Keratinocyte (primary cell): ENCODE measurements at regions not wholly inside any gene's neighbourhood (a gene's known extent, or its start where the extent isn't known, plus 50 kb on each side); places are given as distances from the start of the nearest gene placed in this dataset.

Experiments
- DNase-seq: peaks from one replicate; pipeline ENCODE4 v3.0.0-alpha.2; 2011; ENCODE audit warnings: low read depth, missing footprints, low spot score
- FAIRE-seq: peaks from 2 replicates; lab custom pipeline; 2011; peaks lifted over from hg19 to GRCh38; lab: Jason Lieb, UNC
- H2AFZ ChIP-seq: 2 replicates; pipeline ENCODE4 v1.6.0; 2012; ENCODE audit warnings: low read length, control low read depth, inconsistent platforms; ENCODE audit not compliant: control insufficient read depth
- H3K27ac ChIP-seq: 2 replicates; pipeline ENCODE4 v1.5.1; 2011; ENCODE audit warnings: low read length; ENCODE audit not compliant: control insufficient read depth, insufficient read depth
- H3K27me3 ChIP-seq: 3 replicates; pipeline ENCODE4 v1.6.0; 2011; ENCODE audit warnings: low read length; ENCODE audit not compliant: control insufficient read depth, insufficient read depth; ENCODE audit errors: extremely low read depth
- H3K36me3 ChIP-seq, 2 experiments: 2 replicates in 1 of 2; 3 replicates in 1 of 2; pipeline ENCODE4 v1.5.1; 2011; ENCODE audit warnings: low read length in 2 of 2, mild to moderate bottlenecking in 1 of 2; ENCODE audit not compliant: control insufficient read depth in 2 of 2, insufficient read depth in 2 of 2; ENCODE audit errors: extremely low read depth in 1 of 2
- H3K4me1 ChIP-seq: 3 replicates; pipeline ENCODE4 v1.5.1; 2011; ENCODE audit warnings: low read length; ENCODE audit not compliant: control insufficient read depth, insufficient read depth; ENCODE audit errors: extremely low read depth
- H3K4me2 ChIP-seq: 3 replicates; pipeline ENCODE4 v1.6.0; 2011; ENCODE audit warnings: low read depth, low read length; ENCODE audit not compliant: control insufficient read depth, insufficient read depth; ENCODE audit errors: extremely low read depth
- H3K4me3 ChIP-seq, 3 experiments: fragments of 200-600 bp in 1 of 3; sonication (generic) in 1 of 3; 2 replicates in 2 of 3; 3 replicates in 1 of 3; pipeline ENCODE4 v1.5.1; 2011 to 2016; ENCODE audit warnings: low read length in 3 of 3, mild to moderate bottlenecking in 3 of 3, control low read depth in 2 of 3, inconsistent platforms in 1 of 3, low read depth in 1 of 3, mixed read lengths in 1 of 3, mixed run types in 1 of 3, moderate library complexity in 1 of 3; ENCODE audit not compliant: control insufficient read depth in 2 of 3, insufficient read depth in 2 of 3; ENCODE audit errors: extremely low read depth in 1 of 3
- H3K79me2 ChIP-seq: 2 replicates; pipeline ENCODE4 v1.6.0; 2012; ENCODE audit warnings: low read length; ENCODE audit not compliant: control insufficient read depth, insufficient read depth
- H3K9ac ChIP-seq: 3 replicates; pipeline ENCODE4 v1.6.0; 2011; ENCODE audit warnings: low read length; ENCODE audit not compliant: control insufficient read depth, insufficient read depth; ENCODE audit errors: extremely low read depth
- H3K9me1 ChIP-seq: 3 replicates; pipeline ENCODE4 v1.6.0; 2011; ENCODE audit warnings: low read length; ENCODE audit not compliant: control insufficient read depth, insufficient read depth; ENCODE audit errors: extremely low read depth
- H3K9me3 ChIP-seq: 2 replicates; pipeline ENCODE4 v1.5.1; 2012; ENCODE audit warnings: low read depth, low read length; ENCODE audit not compliant: control insufficient read depth
- H4K20me1 ChIP-seq: 3 replicates; pipeline ENCODE4 v1.6.0; 2011; ENCODE audit warnings: low read length; ENCODE audit not compliant: control insufficient read depth, insufficient read depth; ENCODE audit errors: extremely low read depth
- EZH2 ChIP-seq: IDR thresholded peaks from one replicate; pipeline ENCODE4 v1.6.1; 2012; ENCODE audit warnings: inconsistent platforms, mild to moderate bottlenecking, low read length, moderate library complexity
- dilution Hi-C: fragments of 300-500 bp; cut with MboI; formaldehyde crosslinking; loops from one replicate; pipeline ENCODE4 v1.7.0; 2020; ENCODE audit warnings: low sequenced_read_pairs; ENCODE audit not compliant: extremely low pct_ligation_motif_present
- TF ChIP-seq, protein P1 (sequence below), 3 experiments: IDR thresholded peaks in 1 of 3; conservative IDR thresholded peaks in 1 of 3; optimal IDR thresholded peaks in 1 of 3; 2 replicates in 2 of 3; 3 replicates in 1 of 3; pipeline versions ENCODE3 to v1.5.1; 2011; ENCODE audit warnings: low read length in 3 of 3, mild to moderate bottlenecking in 3 of 3, moderate library complexity in 2 of 3, control low read depth in 1 of 3, inconsistent platforms in 1 of 3; ENCODE audit not compliant: insufficient read depth in 2 of 3; ENCODE audit errors: extremely low read depth in 1 of 3

GRCh38 chr2:2505604-2506003 is 174.5 kb upstream of the MYT1L start:
- H2AFZ ChIP-seq = no peak overlapping the region

GRCh38 chr2:2503864-2504418 is 172.9 kb upstream of the MYT1L start:
- Histone ChIP-seq H3K4me2 (no peak overlapping the region), H3K4me3 (no peak overlapping the region), H3K27me3 (no peaks in the 10 kb centered on the region), H3K9ac (no peak overlapping the region), H4K20me1 (no peaks in the 10 kb centered on the region), H3K4me1 (no peaks in the 10 kb centered on the region), H2AFZ (no peak overlapping the region), H3K79me2 (no peaks in the 10 kb centered on the region), H3K9me1 (no peaks in the 10 kb centered on the region), H3K9me3 (peaks cover 4% of the 10 kb centered on the region), H3K36me3 (no peaks in the 10 kb centered on the region), H3K27ac (no peak overlapping the region)
- TF ChIP-seq, protein P1, sequence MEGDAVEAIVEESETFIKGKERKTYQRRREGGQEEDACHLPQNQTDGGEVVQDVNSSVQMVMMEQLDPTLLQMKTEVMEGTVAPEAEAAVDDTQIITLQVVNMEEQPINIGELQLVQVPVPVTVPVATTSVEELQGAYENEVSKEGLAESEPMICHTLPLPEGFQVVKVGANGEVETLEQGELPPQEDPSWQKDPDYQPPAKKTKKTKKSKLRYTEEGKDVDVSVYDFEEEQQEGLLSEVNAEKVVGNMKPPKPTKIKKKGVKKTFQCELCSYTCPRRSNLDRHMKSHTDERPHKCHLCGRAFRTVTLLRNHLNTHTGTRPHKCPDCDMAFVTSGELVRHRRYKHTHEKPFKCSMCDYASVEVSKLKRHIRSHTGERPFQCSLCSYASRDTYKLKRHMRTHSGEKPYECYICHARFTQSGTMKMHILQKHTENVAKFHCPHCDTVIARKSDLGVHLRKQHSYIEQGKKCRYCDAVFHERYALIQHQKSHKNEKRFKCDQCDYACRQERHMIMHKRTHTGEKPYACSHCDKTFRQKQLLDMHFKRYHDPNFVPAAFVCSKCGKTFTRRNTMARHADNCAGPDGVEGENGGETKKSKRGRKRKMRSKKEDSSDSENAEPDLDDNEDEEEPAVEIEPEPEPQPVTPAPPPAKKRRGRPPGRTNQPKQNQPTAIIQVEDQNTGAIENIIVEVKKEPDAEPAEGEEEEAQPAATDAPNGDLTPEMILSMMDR (optimal IDR thresholded peaks at IDR 0.05 in 1 of 3, IDR thresholded peaks at IDR 0.05 in 1 of 3, conservative IDR thresholded peaks at IDR 0.05 in 1 of 3; ENCODE audit: extremely low read depth in 1 of 3, insufficient read depth in 2 of 3, low read length in 3 of 3) = no peak
- no peak for TF ChIP-seq EZH2
- no peak for FAIRE-seq
- dilution Hi-C loops = no loop called here
- no peak for DNase-seq

More at GRCh38 chr2:2505604-2506003, 174.5 kb upstream of the MYT1L start:
- no peak overlapping the region for H3K4me3 ChIP-seq
- no peaks in the 10 kb centered on the region for H3K4me1 ChIP-seq
- dilution Hi-C loops = no loop called here
- no peaks in the 10 kb centered on the region for H3K9me1 ChIP-seq
- no peaks in the 10 kb centered on the region for H4K20me1 ChIP-seq
- H3K9ac ChIP-seq = no peak overlapping the region
- H3K9me3 ChIP-seq = peaks cover 4% of the 10 kb centered on the region
- TF ChIP-seq EZH2 = no peak
- TF ChIP-seq, protein P1 (optimal IDR thresholded peaks at IDR 0.05 in 1 of 3, IDR thresholded peaks at IDR 0.05 in 1 of 3, conservative IDR thresholded peaks at IDR 0.05 in 1 of 3; ENCODE audit: extremely low read depth in 1 of 3, insufficient read depth in 2 of 3, low read length in 3 of 3) = no peak
- no peak for FAIRE-seq
- no peaks in the 10 kb centered on the region for H3K36me3 ChIP-seq
- no peak overlapping the region for H3K4me2 ChIP-seq
- no peak for DNase-seq
- no peaks in the 10 kb centered on the region for H3K79me2 ChIP-seq
- no peaks in the 10 kb centered on the region for H3K27me3 ChIP-seq
- no peak overlapping the region for H3K27ac ChIP-seq
